Activated CD4-positive, alpha-beta T cell treated with anti-CD3 and anti-CD28 coated beads, Interleukin-2, amount 50 U/mL, for 16 hours (primary cell): ENCODE measurements at regions not wholly inside any gene's neighbourhood (a gene's known extent, or its start where the extent isn't known, plus 50 kb on each side); places are given as distances from the start of the nearest gene placed in this dataset.
"Not testable (repeated sequence)": the region's sequence is repeated elsewhere in the genome, so short reads cannot be mapped to it uniquely, and the experiment has no call there.

Experiments used
- DNase-seq: peaks from one replicate; pipeline ENCODE4 v3.0.0-alpha.2; 2020

DNA sequence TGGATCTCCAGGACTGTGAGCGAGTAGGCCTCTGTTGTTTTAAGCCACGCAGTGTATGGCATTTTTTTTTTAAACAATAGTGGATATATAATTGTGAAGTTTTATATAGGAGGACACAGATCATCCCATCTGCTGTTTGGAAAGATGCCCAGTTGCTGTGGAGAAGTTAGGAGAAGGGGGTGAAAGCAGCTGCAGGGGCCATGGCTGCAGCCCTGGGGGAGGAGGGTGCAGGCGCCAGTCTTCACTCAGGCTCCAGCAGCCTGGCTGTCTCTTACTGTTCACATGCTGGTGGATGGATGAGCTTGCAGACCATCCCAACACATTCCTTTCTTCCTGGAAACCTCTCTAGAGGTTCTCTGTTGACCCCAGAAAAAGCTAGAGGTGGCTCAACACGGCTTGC, 242.3 kb downstream of the TEX29 start:
- no peak for DNase-seq

DNA sequence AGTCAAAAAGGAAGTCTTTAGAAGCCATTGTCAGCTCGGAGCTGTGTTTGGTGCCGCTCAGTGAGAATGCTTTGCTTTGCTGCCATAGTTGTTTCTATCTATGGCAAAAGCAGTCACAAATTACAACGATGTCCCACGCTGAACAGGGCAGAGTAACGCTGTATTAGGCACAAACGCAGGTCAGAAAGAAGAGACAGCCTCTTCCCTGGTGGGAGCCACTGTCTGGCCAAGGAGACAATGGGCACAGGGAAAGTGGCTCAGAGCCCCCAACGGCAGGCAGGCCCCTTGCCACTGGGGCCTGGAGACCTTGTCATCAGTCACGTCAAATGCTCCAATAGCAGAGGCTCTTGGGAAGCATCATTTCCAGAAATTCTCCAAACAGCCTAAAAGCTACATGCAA, 244.2 kb downstream of the TEX29 start:
- no peak for DNase-seq

- DNase-seq: no peak
These were observed 245.0 kb downstream of the TEX29 start for GRCh38 chr13:111565400-111565799.

- DNase-seq: no peak
These were observed 246.1 kb downstream of the TEX29 start for GRCh38 chr13:111566567-111566966.

DNA sequence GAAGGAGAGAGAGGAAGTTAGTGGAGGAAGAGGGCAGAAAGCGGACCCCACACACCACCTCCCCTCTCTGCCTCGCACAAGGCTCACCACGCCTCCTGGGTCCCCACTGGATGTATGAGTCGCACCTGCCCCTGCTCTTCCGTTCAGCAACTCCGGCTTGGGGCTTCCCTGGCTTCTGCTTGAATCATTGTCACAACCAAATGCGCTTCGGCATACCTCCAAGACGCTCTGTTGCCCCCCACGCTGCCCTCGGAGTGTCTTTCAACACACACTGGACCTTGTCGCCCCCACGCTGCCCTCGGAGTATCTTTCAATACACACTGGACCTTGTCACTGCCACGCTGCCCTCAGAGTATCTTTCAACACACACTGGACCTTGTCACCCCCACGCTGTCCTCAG, 247.2 kb downstream of the TEX29 start:
- no peak for DNase-seq

- no peak for DNase-seq
These were observed 247.8 kb downstream of the TEX29 start for GRCh38 chr13:111568290-111568689.

- DNase-seq: no peak
These were observed 250.5 kb downstream of the TEX29 start for GRCh38 chr13:111570911-111571310.

DNA sequence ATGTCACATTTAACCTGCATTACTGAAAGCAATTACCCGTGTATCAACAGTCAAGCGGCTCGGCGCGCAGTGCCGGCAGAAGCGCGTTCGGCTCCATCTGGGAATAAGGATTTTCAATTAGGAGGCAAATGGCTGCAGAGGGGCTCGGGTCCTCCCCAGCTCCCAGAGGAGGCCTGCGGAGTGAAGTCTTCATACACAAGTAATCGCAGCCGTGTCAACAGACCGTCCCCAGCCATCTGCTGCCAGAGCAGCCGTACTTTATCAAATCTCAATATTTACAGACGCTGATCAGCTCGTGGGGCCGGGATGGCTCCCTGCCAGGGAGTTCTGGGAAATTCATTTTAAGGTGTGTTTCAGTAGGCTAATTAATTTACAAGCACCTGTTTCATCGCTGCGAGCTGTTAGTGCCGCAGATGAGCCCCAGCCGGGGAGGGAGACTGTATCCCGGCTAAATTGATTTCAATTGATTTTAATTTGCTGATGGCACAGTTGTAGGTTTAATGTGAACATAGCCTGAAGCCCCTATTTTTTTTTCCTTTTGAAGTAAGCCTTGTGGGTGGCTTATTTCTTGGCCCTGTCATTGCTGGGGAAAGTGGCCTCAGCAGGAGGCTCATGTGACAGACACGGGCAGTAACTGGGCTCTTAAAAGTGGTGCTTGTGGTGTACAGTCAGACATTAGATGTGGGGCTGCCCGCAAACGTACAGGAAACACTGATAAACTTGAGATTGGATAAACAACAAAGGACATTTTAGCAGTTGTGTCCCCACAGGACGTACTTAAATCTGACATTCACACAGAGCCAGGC, 252.7 kb downstream of the TEX29 start:
- DNase-seq: no peak

DNA sequence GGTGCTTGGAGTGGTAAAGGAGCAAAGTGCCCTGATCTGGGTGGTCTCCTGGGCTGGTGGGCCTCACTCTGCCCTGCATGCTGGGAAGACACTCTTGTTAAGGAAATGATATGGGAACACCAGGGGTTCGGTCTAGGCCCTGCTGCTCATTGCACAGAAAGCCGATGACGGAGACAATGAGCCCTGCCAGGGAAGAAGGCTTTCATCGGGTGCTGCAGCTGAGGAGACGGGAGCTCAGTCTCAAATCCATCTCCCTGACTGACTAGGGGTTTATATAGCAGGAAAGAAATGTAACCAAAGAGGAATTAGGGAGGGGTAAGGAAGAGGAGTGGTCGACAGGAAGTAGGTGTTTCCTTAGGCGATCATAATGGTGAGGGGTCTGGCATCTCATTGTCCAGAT, 253.4 kb downstream of the TEX29 start:
- DNase-seq: no peak

DNA sequence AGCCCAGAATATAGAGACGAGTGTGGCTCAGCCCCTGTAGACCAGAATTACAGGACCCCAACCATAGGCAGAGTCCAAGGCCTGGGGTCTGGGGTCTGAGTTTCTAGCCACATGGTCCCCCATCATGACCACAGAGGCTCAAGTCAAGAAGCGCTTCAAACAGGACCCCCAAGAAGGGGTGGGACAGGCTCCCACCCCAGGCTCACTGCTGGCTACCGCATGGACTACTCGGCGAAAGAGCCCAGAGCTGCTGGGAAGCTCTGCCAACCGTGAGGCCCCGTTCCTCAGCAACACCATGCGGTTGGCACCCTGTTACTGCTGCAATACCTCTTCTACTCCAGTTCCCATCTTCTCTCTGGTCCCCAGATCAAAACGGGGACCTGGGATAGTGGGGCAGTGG, 254.8 kb downstream of the TEX29 start:
- no peak for DNase-seq

GRCh38 chr13:111575719-111576118, 255.3 kb downstream of the TEX29 start:
- no peak for DNase-seq

DNA sequence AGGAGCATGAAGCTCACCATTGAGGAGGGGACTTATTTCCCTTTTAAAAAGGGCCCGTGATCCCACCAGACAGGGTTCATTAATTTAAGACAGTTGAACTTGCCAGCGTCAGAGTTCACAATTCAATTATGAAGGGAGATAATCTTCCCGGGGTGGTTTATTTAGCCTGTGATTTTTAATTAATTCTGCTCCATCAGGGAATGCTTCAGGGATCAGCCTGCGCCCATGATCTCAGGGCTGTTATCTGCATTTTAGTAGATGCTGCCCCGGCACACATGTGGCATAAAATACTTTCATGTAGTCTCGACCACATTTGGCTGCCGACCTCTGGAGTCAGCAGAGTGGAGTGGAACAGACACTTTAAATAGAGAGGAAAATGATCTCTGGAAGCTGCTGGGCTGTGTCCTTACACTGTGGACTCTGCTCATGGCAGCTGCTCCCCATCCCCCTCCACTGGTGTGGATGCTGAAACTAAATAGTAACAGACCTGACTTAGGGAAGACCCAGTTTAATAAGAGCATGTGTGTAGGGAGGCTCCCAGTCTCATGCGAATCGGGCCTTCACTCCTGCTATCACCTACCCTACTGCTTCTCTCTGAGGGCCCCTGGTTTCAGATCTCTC, 256.9 kb downstream of the TEX29 start:
- no peak for DNase-seq

DNA sequence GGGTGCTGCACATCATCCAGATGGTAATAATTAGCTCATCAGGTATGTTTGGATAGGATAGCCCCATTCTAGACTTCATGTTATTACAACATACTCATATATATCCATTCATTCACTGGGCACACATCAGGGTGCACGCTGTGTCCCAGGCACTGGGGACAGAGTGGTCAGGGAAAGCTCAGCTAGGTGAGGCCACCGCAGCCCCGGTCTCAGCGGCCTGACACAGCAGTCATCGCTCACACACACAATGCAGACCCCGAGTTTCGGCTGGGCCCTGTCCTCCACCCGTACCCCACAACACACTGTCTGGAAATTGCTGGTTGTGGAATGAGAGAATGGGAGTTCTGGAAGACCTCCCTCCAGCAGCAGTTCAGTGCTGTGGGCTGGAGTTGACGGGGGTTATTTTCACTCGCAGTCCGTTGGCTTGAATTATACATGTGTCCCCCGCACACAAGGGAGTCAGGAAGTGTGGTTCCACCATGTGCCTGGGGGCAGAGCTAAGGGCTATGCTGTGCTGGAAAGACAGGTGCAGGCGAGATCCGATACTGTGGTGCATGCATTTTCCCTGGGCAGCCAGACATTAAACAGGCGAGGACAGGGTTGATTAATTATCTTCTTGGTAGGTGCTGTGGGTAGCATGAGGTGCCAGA, 257.6 kb downstream of the TEX29 start:
- no peak for DNase-seq

DNA sequence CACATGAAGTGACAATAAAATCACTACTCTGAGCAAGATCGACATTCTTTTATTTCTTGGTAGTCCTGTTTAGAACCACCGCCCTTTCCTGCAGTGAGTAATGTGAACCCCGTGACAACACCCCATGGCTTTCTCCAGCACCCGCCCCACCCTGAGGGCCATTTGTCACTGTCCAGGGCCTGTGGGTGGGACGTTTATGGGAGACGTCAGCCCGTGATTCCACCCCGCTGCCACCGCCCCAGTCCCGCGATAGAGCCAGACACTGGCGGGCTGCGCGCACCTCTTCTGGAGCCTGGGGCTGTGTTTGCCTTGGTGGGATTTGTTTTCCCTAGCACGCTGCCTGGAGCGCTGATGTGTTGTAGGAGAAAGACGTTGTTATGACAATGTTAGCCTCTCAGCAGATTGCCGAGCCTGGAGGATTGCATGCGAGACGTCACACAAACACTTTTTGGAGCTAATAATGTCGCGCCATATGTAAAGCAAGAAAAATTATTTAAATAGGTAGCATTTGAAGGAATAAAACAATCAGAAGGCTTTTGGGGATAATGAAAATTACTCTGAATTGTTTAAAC, 263.7 kb downstream of the TEX29 start:
- DNase-seq: no peak

DNA sequence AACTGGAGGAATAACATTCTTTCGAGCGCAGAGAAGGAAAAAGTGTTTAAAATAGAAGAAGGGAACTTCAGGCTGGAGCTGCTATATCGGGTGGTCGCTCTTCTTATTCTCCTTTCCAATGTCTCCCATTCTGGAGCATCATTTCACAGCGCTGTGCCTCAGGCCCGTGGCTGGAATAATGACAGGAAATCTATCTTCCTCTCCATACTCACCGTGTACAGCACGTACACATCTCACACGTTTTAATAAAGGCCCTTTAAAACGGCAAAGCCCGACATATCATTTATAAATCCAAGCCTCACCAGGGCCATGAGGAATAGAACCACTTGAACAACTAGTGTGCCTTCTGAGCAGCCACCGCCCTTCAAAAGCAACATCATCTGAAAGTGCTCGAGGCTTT, 264.4 kb downstream of the TEX29 start:
- DNase-seq: no peak

DNA sequence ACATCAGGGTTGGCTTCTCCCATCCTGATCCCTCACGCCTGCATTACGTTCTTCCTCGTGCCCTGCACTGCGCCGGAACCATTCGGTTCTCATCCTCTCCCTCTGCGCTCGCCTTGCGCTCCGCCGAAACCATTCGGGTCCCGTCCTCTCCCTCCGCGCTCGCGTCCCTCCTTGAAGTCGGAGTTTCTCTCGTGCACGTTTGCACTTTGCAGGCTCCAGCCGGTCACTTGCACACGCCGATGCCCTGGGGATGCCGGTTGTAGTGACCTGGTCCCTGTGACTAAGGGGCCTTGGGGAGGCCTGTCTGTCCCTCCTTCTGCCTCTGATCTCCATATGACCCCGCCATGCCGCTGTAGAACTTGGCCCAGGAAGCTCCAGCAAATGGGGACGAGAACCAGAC, 265.8 kb downstream of the TEX29 start:
- no peak for DNase-seq

DNA sequence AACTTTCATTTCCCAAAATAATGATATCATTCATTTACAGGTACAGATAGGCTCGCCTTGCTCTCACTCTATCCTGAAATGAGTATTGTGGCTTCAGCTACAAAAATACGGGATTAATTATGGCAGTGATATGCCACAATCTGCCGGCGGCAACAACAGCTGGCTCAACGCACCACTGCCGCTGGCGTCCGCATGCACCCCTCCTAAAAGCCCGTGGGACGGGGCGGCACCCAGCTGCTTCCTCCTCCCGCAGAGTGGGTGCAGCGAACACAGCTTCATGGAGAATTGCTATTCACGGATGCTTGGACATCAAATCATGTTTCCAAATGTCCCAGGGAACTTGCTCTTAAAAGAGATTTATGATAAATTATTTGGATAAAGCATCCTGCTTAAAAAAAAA, 266.8 kb downstream of the TEX29 start:
- DNase-seq: no peak

DNA sequence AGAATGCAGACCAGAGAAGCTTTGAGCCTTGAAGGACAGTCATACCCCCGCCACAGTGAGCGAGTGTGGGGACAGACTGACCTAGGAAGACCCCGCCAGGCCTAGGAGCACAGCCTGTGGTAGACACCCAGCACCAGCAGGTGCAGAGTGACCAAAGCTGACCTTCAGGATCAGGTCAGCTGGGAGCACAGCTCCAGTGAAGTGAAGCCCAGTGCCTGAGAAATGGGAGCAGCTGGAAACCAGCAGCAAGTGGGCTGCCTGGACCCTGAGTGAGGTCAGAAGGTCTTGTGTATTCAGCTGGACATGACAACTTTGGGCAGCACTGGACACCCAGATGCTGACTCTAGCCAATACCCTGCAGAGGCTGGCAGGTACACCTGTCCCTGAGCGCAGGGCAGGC, 268.9 kb downstream of the TEX29 start:
- no peak for DNase-seq

- DNase-seq: no peak
These were observed 269.6 kb downstream of the TEX29 start for GRCh38 chr13:111589992-111590391.

- no peak for DNase-seq
These were observed 270.4 kb downstream of the TEX29 start for GRCh38 chr13:111590796-111591195.

- not testable (repeated sequence) for DNase-seq
These were observed 273.0 kb downstream of the TEX29 start for GRCh38 chr13:111593490-111593889.

GRCh38 chr13:111594606-111595005, 274.2 kb downstream of the TEX29 start:
- no peak for DNase-seq

- no peak for DNase-seq
These were observed 274.8 kb downstream of the TEX29 start for GRCh38 chr13:111595276-111595675.

- DNase-seq: no peak
These were observed 275.3 kb downstream of the TEX29 start for GRCh38 chr13:111595791-111596190.
